GM10266 (cell line): ENCODE measurements at regions not wholly inside any gene's neighbourhood (a gene's known extent, or its start where the extent isn't known, plus 50 kb on each side); places are given as distances from the start of the nearest gene placed in this dataset.

Experiments used
- DNase-seq: peaks from one replicate; pipeline ENCODE4 v3.0.0; 2012; ENCODE audit errors: extremely low spot score
- TF ChIP-seq, protein P1 (sequence below): IDR thresholded peaks from 2 replicates; pipeline ENCODE4 v1.5.1; 2012; ENCODE audit warnings: mild to moderate bottlenecking, low read depth; ENCODE audit not compliant: control insufficient read depth, insufficient read depth; ENCODE audit errors: missing control alignments

- TF ChIP-seq, protein P1, sequence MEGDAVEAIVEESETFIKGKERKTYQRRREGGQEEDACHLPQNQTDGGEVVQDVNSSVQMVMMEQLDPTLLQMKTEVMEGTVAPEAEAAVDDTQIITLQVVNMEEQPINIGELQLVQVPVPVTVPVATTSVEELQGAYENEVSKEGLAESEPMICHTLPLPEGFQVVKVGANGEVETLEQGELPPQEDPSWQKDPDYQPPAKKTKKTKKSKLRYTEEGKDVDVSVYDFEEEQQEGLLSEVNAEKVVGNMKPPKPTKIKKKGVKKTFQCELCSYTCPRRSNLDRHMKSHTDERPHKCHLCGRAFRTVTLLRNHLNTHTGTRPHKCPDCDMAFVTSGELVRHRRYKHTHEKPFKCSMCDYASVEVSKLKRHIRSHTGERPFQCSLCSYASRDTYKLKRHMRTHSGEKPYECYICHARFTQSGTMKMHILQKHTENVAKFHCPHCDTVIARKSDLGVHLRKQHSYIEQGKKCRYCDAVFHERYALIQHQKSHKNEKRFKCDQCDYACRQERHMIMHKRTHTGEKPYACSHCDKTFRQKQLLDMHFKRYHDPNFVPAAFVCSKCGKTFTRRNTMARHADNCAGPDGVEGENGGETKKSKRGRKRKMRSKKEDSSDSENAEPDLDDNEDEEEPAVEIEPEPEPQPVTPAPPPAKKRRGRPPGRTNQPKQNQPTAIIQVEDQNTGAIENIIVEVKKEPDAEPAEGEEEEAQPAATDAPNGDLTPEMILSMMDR = no peak
- no peak for DNase-seq
These were observed 283.0 kb upstream of the IRX4 start for GRCh38 chr5:2165615-2166305.

DNA sequence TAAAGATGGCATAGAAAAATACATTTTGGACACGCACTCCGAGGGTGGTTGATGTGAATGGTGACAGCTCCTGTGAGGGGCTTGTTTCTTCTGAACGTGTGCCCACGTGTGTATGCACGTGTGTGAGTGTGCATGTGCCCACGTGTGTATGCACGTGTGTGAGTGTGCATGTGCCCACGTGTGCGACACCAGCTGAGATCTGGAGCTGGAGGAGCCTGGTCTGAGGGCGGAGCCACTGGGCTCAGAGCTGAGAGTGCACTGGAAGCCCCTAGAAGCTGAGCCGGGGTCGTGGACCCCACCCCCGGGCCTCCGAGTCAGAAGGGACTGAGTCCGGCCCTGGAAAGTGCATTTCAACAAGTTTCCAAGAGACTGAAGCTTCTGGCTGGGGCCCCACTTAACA lies 282.5 kb upstream of the IRX4 start:
- TF ChIP-seq, protein P1 = no peak
- DNase-seq = no peak

- TF ChIP-seq, protein P1 = no peak
- DNase-seq = no peak
These were observed 281.9 kb upstream of the IRX4 start for GRCh38 chr5:2164586-2164985.

GRCh38 chr5:2163940-2164490 lies 281.3 kb upstream of the IRX4 start:
- DNase-seq = no peak
- TF ChIP-seq, protein P1 = no peak

DNA sequence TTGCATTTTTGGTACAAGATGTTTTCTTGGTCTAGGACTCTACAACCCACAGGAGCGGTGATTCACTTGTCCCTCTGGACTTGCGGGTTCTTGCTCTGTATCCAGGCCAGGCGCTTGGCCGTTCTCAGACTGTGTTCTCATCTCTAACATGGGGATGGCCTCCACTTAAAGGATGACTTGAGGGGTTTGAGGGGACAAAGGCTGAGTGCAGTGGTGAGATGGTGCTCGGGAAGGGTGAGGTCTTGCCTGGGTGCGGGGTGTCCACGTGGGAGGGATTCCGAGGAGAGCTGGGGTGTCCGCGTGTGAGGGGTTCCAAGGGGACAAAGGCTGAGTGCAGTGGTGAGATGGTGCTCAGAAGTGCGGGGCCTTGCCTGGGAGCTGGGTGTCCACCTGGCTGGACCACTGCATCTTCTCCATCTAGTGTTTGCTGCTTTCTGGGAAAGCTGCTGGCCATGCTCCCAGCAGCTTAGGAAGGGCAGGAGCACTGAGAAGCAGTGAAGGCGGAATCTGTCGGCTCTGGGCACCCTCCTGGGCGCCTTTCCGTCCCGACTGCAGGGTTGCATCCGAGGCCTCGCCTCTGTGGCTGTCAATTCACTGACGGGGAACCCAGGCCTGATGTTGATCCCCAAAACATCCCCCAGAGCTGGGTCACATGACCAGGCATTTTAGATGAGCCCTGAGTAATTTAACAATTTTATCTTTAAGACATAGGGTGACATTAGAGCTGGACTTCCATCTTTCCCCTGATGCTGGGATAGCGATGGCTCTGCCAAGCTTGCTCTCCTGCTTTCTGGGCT lies 280.5 kb upstream of the IRX4 start:
- TF ChIP-seq, protein P1 = no peak
- no peak for DNase-seq

DNA sequence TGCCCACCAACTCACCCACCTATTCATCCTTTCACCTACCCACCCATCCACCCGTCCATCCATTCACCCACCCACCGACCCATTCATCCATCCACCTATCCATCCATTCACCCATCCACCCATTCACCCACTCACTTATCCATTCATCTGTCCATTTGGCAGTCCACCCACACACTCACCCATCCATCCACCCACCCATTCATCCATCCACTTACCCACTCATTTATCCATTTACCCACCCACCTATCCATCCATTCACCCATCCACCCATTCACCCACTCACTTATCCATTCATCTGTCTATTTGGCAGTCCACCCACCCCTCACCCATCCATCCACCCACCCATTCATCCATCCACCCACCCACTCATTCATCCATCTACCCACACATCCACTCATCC lies 278.1 kb upstream of the IRX4 start:
- TF ChIP-seq, protein P1 = no peak
- DNase-seq = no peak

GRCh38 chr5:2158767-2159166 lies 276.0 kb upstream of the IRX4 start:
- TF ChIP-seq, protein P1 = no peak
- no peak for DNase-seq
